HG02678 (cell line): ENCODE measurements at regions not wholly inside any gene's neighbourhood (a gene's known extent, or its start where the extent isn't known, plus 50 kb on each side); places are given as distances from the start of the nearest gene placed in this dataset.
"Not testable (repeated sequence)": the region's sequence is repeated elsewhere in the genome, so short reads cannot be mapped to it uniquely, and the experiment has no call there.

Experiments
- ATAC-seq: cut with Tn5 transposase; IDR thresholded peaks from one replicate; pipeline ENCODE4 v1.9.1; 2021; ENCODE audit warnings: mild to moderate bottlenecking, moderate library complexity; ENCODE audit not compliant: unreplicated experiment

- ATAC-seq: no peak
Observed at GRCh38 chr22:46026899-46027210, 49.9 kb upstream of the WNT7B start.

GRCh38 chr22:46027211-46028105 is 50.5 kb upstream of the WNT7B start:
- ATAC-seq: no peak

- ATAC-seq: no peak
Observed at GRCh38 chr22:46028106-46028991, 51.4 kb upstream of the WNT7B start.

GRCh38 chr22:46029036-46029435 is 52.1 kb upstream of the WNT7B start:
- no peak for ATAC-seq

- no peak for ATAC-seq
Observed at GRCh38 chr22:46029574-46030200, 52.7 kb upstream of the WNT7B start.

- ATAC-seq: no peak
Observed at GRCh38 chr22:46030231-46030880, 53.4 kb upstream of the WNT7B start.

- no peak for ATAC-seq
Observed at GRCh38 chr22:46031066-46031465, 54.1 kb upstream of the WNT7B start.

GRCh38 chr22:46031557-46031956 is 54.6 kb upstream of the WNT7B start:
- no peak for ATAC-seq

GRCh38 chr22:46031965-46032851 is 55.2 kb upstream of the WNT7B start:
- no peak for ATAC-seq

- ATAC-seq: no peak
Observed at GRCh38 chr22:46033256-46034200, 56.6 kb upstream of the WNT7B start.

- ATAC-seq: not testable (repeated sequence)
Observed at GRCh38 chr22:46034480-46034879, 57.5 kb upstream of the WNT7B start.

- no peak for ATAC-seq
Observed at GRCh38 chr22:46035380-46035741, 58.4 kb upstream of the WNT7B start.

- ATAC-seq: peak; percentile 93
Observed at GRCh38 chr22:46035742-46036557, 59.0 kb upstream of the WNT7B start.

- ATAC-seq: no peak
Observed at GRCh38 chr22:46036558-46037408, 59.8 kb upstream of the WNT7B start.

- ATAC-seq: no peak
Observed at GRCh38 chr22:46038174-46038487, 61.2 kb upstream of the WNT7B start.

- ATAC-seq: no peak
Observed at GRCh38 chr22:46038516-46039430, 61.8 kb upstream of the WNT7B start.
